GM06990 (cell line): ENCODE measurements at regions not wholly inside any gene's neighbourhood (a gene's known extent, or its start where the extent isn't known, plus 50 kb on each side); places are given as distances from the start of the nearest gene placed in this dataset.
"Not testable (repeated sequence)": the region's sequence is repeated elsewhere in the genome, so short reads cannot be mapped to it uniquely, and the experiment has no call there.

ENCODE experiments used
- DNase-seq: peaks from one replicate; pipeline ENCODE4 v3.0.0-alpha.2; 2011; ENCODE audit not compliant: insufficient read length; ENCODE audit errors: extremely low read depth
- H3K27me3 ChIP-seq: replicated peaks from 2 replicates; pipeline ENCODE4 v1.6.0; 2011; ENCODE audit warnings: low read length; ENCODE audit not compliant: control insufficient read depth, insufficient read depth
- H3K36me3 ChIP-seq: 2 replicates; pipeline ENCODE4 v1.5.1; 2011; ENCODE audit warnings: low read length; ENCODE audit not compliant: control insufficient read depth, insufficient read depth
- H3K4me3 ChIP-seq: replicated peaks from 2 replicates; pipeline ENCODE4 v1.5.1; 2011; ENCODE audit warnings: low read depth, mild to moderate bottlenecking, control low read depth, low read length
- TF ChIP-seq, protein P1 (sequence below): IDR thresholded peaks from 2 replicates; pipeline ENCODE4 v1.5.1; 2011; ENCODE audit warnings: low read length, control low read depth, mild to moderate bottlenecking, inconsistent platforms; ENCODE audit not compliant: insufficient read depth, poor library complexity, severe bottlenecking

GRCh38 chr16:88192601-88193000 is 190.2 kb upstream of the ZNF469 start:
- no peak for DNase-seq
- TF ChIP-seq, protein P1, sequence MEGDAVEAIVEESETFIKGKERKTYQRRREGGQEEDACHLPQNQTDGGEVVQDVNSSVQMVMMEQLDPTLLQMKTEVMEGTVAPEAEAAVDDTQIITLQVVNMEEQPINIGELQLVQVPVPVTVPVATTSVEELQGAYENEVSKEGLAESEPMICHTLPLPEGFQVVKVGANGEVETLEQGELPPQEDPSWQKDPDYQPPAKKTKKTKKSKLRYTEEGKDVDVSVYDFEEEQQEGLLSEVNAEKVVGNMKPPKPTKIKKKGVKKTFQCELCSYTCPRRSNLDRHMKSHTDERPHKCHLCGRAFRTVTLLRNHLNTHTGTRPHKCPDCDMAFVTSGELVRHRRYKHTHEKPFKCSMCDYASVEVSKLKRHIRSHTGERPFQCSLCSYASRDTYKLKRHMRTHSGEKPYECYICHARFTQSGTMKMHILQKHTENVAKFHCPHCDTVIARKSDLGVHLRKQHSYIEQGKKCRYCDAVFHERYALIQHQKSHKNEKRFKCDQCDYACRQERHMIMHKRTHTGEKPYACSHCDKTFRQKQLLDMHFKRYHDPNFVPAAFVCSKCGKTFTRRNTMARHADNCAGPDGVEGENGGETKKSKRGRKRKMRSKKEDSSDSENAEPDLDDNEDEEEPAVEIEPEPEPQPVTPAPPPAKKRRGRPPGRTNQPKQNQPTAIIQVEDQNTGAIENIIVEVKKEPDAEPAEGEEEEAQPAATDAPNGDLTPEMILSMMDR: no peak

GRCh38 chr16:88193706-88194396 is 188.9 kb upstream of the ZNF469 start:
- not testable (repeated sequence) for H3K4me3 ChIP-seq, H3K27me3 ChIP-seq, H3K36me3 ChIP-seq
- DNase-seq: peak; percentile 22
- TF ChIP-seq, protein P1: peak; percentile 54

More at GRCh38 chr16:88192601-88193000, 190.2 kb upstream of the ZNF469 start:
- H3K27me3 ChIP-seq: no peaks in the 10 kb centered on the region; the same call in 1 of the 2 replicates
- H3K36me3 ChIP-seq: no peaks in the 10 kb centered on the region
- no peak overlapping the region for H3K4me3 ChIP-seq

DNA sequence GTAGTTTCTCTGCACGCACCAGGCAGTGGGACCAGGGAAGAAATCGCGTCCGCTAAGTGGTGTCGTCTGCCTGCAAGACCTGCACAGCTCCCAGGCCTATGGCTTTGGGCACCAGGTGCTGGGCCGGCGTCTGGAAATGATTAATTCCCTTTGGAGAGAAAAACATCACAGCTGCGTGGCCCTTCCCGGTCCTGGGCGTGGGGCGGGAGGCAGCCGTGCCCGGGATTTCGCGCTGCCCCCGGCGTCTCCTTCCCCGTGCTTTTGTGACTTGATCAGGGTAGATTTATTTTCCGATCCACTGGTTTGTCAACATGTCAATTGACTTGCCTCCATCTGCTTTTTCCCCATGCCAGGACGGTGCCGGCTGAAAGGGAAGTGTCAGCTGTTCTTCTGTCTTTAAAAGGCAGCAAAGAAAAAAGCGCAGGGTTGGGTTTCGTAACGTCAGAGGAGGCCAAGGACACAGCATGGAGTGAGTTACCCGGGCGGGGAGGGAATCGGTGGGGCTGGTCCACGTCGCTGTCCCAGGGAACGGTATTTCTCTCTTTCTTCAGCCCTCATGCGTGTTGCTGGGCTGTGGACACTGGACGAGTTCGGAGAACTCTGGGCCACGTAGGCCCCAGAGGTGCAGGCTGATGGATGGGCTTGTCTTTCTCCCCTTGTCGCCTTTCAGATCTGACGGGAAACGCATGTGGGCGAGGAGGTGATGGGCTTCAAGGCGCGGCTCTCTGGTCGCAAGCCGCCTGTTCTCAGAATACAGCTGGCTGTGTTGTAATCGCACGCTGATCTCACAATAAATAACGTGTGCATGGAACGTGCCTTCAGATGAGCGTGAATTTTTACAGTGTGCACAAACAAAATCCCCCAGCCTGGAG is 188.1 kb upstream of the ZNF469 start:
- Histone ChIP-seq H3K36me3 (no peaks in the 10 kb centered on the region), H3K4me3 (no peak overlapping the region), H3K27me3 (no peaks in the 10 kb centered on the region; the same call in 1 of the 2 replicates)
- TF ChIP-seq, protein P1: no peak
- DNase-seq: no peak

DNA sequence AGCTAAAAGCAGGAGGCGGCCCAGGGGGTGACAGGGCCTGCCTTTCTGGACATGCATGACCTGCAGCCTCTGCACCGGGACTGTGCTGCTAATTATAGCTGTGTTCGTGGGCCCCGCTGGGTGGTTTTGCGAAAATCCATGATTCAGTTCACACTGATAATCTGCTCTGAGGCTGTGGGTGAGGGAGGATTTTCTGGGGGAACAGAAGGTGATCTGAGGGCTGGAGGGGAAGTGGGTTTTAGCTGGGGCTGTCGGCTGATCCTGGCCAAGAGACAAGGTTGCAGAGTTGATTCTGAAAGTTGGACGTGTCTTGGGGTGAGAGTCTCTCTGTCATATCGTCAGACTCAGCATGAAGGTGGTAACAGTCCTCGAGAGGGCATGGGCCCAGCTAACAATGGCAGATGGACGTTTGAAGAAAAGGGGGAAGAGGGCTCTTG is 187.5 kb upstream of the ZNF469 start:
- TF ChIP-seq, protein P1: no peak

GRCh38 chr16:88195911-88196465 is 186.8 kb upstream of the ZNF469 start:
- TF ChIP-seq, protein P1: no peak
- Histone ChIP-seq H3K4me3 (no peak overlapping the region), H3K36me3 (no peaks in the 10 kb centered on the region), H3K27me3 (no peaks in the 10 kb centered on the region; the same call in 1 of the 2 replicates)
- no peak for DNase-seq

More for the DNA sequence above, 187.5 kb upstream of the ZNF469 start:
- Histone ChIP-seq H3K4me3 (no peak overlapping the region), H3K36me3 (no peaks in the 10 kb centered on the region), H3K27me3 (no peaks in the 10 kb centered on the region; the same call in 1 of the 2 replicates)
- no peak for DNase-seq
